OCI-LY1 (cell line): ENCODE measurements at regions not wholly inside any gene's neighbourhood (a gene's known extent, or its start where the extent isn't known, plus 50 kb on each side); places are given as distances from the start of the nearest gene placed in this dataset.

Source experiments
- H2AFZ ChIP-seq: fragments of 200-600 bp; sonication (generic), shearing (Covaris generic); 2 replicates; pipeline ENCODE4 v1.6.0; 2014; ENCODE audit warnings: antibody characterized with exemption, mild to moderate bottlenecking, low read length
- H3F3A ChIP-seq: fragments of 200-600 bp; sonication (generic), shearing (Covaris generic); 2 replicates; pipeline ENCODE4 v1.6.0; 2014; ENCODE audit warnings: mild to moderate bottlenecking, antibody characterized with exemption, low read length, moderate library complexity; ENCODE audit not compliant: insufficient read depth
- H3K27ac ChIP-seq: fragments of 200-600 bp; sonication (generic); 2 replicates; pipeline ENCODE4 v1.5.1; 2014; ENCODE audit warnings: low read length, mixed run types, mild to moderate bottlenecking, low read depth; ENCODE audit not compliant: poor library complexity, severe bottlenecking
- H3K27me3 ChIP-seq: fragments of 200-600 bp; sonication (generic); 2 replicates; pipeline ENCODE4 v1.6.0; 2014; ENCODE audit warnings: antibody characterized with exemption, mild to moderate bottlenecking, low read length, moderate library complexity; ENCODE audit not compliant: insufficient read depth
- H3K36me3 ChIP-seq: fragments of 200-600 bp; sonication (generic); 2 replicates; pipeline ENCODE4 v1.6.1; 2014; ENCODE audit warnings: mild to moderate bottlenecking, antibody characterized with exemption, low read length, moderate library complexity, mixed read lengths; ENCODE audit not compliant: insufficient read depth
- H3K4me1 ChIP-seq: fragments of 200-600 bp; sonication (generic); 2 replicates; pipeline ENCODE4 v1.5.1; 2014; ENCODE audit warnings: mild to moderate bottlenecking, low read length, moderate library complexity; ENCODE audit not compliant: insufficient read depth, severe bottlenecking
- H3K4me2 ChIP-seq: fragments of 200-600 bp; sonication (generic), shearing (Covaris generic); 2 replicates; pipeline ENCODE4 v1.6.1; 2014; ENCODE audit warnings: low read length
- H3K4me3 ChIP-seq: fragments of 200-600 bp; sonication (generic); 2 replicates; pipeline ENCODE4 v1.5.1; 2014; ENCODE audit warnings: low read length, low read depth, mild to moderate bottlenecking, mixed read lengths; ENCODE audit not compliant: poor library complexity, severe bottlenecking
- H3K79me2 ChIP-seq: fragments of 200-600 bp; shearing (Covaris generic); 2 replicates; pipeline ENCODE4 v1.6.1; 2016; ENCODE audit warnings: mixed run types, low read length, mixed read lengths; ENCODE audit not compliant: insufficient read depth
- H3K9ac ChIP-seq: fragments of 200-600 bp; sonication (generic), shearing (Covaris generic); 2 replicates; pipeline ENCODE4 v1.6.1; 2014; ENCODE audit warnings: mild to moderate bottlenecking, low read length, mixed read lengths
- H3K9me2 ChIP-seq: fragments of 200-600 bp; sonication (generic), shearing (Covaris generic); 2 replicates; pipeline ENCODE4 v1.6.1; 2014; ENCODE audit warnings: low read depth, mild to moderate bottlenecking, low read length, mixed read lengths
- H3K9me3 ChIP-seq: fragments of 200-600 bp; shearing (Covaris generic); 2 replicates; pipeline ENCODE4 v1.6.1; 2014; ENCODE audit warnings: low read length, mixed read lengths
- H4K20me1 ChIP-seq: fragments of 200-600 bp; sonication (generic), shearing (Covaris generic); 2 replicates; pipeline ENCODE4 v1.6.0; 2016; ENCODE audit warnings: mild to moderate bottlenecking, low read length; ENCODE audit not compliant: insufficient read depth
- CTCF ChIP-seq: fragments of 200-600 bp; sonication (generic), shearing (Covaris generic); IDR thresholded peaks from 2 replicates; pipeline ENCODE4 v1.5.1; 2017; ENCODE audit warnings: mild to moderate bottlenecking, antibody characterized with exemption, low read length, moderate library complexity, mixed read lengths
- EZH2 ChIP-seq: fragments of 200-600 bp; sonication (generic), shearing (Covaris generic); IDR thresholded peaks from 2 replicates; pipeline ENCODE4 v1.8.0; 2017; ENCODE audit warnings: borderline replicate concordance, mixed run types, mild to moderate bottlenecking, antibody characterized with exemption, low read length, moderate library complexity, mixed read lengths

- Histone ChIP-seq H2AFZ (no peak overlapping the region), H3K9me3 (no peaks in the 10 kb centered on the region)
These were observed 93.4 kb upstream of the NAA20 start for GRCh38 chr20:19923762-19924161.

GRCh38 chr20:19924255-19924654, 92.9 kb upstream of the NAA20 start:
- H4K20me1 ChIP-seq = no peaks in the 10 kb centered on the region
- H3K9me2 ChIP-seq = no peaks in the 10 kb centered on the region
- no peak overlapping the region for H3K4me2 ChIP-seq
- TF ChIP-seq CTCF (no peak), EZH2 (no peak)
- H3K36me3 ChIP-seq = no peaks in the 10 kb centered on the region
- H2AFZ ChIP-seq = no peak overlapping the region
- H3K9me3 ChIP-seq = no peaks in the 10 kb centered on the region
- no peaks in the 10 kb centered on the region for H3F3A ChIP-seq
- no peak overlapping the region for H3K9ac ChIP-seq
- H3K27me3 ChIP-seq = no peaks in the 10 kb centered on the region
- no peak overlapping the region for H3K4me3 ChIP-seq
- H3K27ac ChIP-seq = no peak overlapping the region
- no peaks in the 10 kb centered on the region for H3K79me2 ChIP-seq
- H3K4me1 ChIP-seq = no peaks in the 10 kb centered on the region

More at GRCh38 chr20:19923762-19924161, 93.4 kb upstream of the NAA20 start:
- Histone ChIP-seq H3K4me1 (no peaks in the 10 kb centered on the region), H3K36me3 (no peaks in the 10 kb centered on the region), H3K79me2 (no peaks in the 10 kb centered on the region), H3K27ac (no peak overlapping the region), H3K27me3 (no peaks in the 10 kb centered on the region), H3K9me2 (no peaks in the 10 kb centered on the region), H3K4me3 (no peak overlapping the region), H3K9ac (no peak overlapping the region), H3K4me2 (no peak overlapping the region), H3F3A (no peaks in the 10 kb centered on the region), H4K20me1 (no peaks in the 10 kb centered on the region)
- TF ChIP-seq EZH2 (no peak), CTCF (no peak)

- Histone ChIP-seq H3K9me2 (no peaks in the 10 kb centered on the region), H3K9ac (no peak overlapping the region), H3K36me3 (no peaks in the 10 kb centered on the region), H3K79me2 (no peaks in the 10 kb centered on the region), H3K4me1 (no peaks in the 10 kb centered on the region), H3K9me3 (no peaks in the 10 kb centered on the region), H3K4me3 (no peak overlapping the region), H2AFZ (no peak overlapping the region), H3K27me3 (no peaks in the 10 kb centered on the region), H4K20me1 (no peaks in the 10 kb centered on the region), H3K4me2 (no peak overlapping the region), H3F3A (no peaks in the 10 kb centered on the region), H3K27ac (no peak overlapping the region)
- no peak for TF ChIP-seq EZH2
- TF ChIP-seq CTCF = no peak
These were observed 90.6 kb upstream of the NAA20 start for GRCh38 chr20:19926591-19926990.
